GM12864 (cell line): ENCODE measurements at regions not wholly inside any gene's neighbourhood (a gene's known extent, or its start where the extent isn't known, plus 50 kb on each side); places are given as distances from the start of the nearest gene placed in this dataset.

Source experiments
- DNase-seq: peaks from one replicate; pipeline ENCODE4 v3.0.0-alpha.2; 2011; ENCODE audit warnings: low read depth
- H3K4me3 ChIP-seq: 2 replicates; pipeline ENCODE4 v1.5.1; 2011; ENCODE audit warnings: mild to moderate bottlenecking, low read depth, low read length, control low read depth
- TF ChIP-seq, protein P1 (sequence below): IDR thresholded peaks from 2 replicates; pipeline ENCODE4 v1.5.1; 2011; ENCODE audit warnings: low read depth, mild to moderate bottlenecking, moderate library complexity, low read length, control low read depth, inconsistent platforms; ENCODE audit errors: missing control alignments

DNA sequence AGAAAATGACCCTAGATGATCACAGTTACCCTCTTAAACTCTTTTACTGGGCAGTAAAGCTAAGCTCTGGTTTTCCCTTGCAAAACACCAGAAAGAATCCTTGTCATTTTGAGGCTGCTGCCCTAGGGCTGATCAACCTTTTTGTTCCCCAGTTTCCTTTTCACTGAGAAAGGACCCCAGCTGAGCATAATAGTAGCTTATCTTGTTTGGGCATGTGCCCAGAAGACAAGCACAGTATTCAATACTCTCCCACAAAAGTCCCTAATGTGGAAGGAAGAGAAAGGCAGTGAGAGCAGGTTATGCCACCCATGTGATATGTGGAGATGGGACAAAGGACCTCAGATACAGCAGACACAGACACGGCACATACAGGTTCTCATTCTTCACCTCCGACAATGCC, 332.6 kb upstream of the TMPO start:
- TF ChIP-seq, protein P1, sequence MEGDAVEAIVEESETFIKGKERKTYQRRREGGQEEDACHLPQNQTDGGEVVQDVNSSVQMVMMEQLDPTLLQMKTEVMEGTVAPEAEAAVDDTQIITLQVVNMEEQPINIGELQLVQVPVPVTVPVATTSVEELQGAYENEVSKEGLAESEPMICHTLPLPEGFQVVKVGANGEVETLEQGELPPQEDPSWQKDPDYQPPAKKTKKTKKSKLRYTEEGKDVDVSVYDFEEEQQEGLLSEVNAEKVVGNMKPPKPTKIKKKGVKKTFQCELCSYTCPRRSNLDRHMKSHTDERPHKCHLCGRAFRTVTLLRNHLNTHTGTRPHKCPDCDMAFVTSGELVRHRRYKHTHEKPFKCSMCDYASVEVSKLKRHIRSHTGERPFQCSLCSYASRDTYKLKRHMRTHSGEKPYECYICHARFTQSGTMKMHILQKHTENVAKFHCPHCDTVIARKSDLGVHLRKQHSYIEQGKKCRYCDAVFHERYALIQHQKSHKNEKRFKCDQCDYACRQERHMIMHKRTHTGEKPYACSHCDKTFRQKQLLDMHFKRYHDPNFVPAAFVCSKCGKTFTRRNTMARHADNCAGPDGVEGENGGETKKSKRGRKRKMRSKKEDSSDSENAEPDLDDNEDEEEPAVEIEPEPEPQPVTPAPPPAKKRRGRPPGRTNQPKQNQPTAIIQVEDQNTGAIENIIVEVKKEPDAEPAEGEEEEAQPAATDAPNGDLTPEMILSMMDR: no peak
- H3K4me3 ChIP-seq: no peak overlapping the region
- no peak for DNase-seq

DNA sequence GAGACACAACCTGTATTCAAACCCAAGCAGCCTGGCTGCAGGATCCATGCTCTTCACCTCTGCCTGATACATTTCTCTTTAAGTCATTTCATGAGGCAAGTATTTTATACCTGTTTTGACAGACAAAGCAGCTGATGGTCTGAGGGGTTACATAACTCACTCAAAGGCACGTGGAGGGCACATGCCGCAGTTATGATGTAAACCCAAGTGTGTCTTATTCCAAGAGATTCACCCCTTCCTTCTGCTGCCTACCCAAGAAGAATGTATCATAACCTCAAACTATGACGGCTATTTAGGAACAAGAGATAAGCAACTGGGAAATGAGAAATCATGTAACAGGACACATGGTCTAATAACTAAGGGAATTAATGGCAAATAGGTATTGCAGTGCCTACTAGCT, 329.8 kb upstream of the TMPO start:
- H3K4me3 ChIP-seq: no peak overlapping the region
- no peak for DNase-seq
- TF ChIP-seq, protein P1: no peak

DNA sequence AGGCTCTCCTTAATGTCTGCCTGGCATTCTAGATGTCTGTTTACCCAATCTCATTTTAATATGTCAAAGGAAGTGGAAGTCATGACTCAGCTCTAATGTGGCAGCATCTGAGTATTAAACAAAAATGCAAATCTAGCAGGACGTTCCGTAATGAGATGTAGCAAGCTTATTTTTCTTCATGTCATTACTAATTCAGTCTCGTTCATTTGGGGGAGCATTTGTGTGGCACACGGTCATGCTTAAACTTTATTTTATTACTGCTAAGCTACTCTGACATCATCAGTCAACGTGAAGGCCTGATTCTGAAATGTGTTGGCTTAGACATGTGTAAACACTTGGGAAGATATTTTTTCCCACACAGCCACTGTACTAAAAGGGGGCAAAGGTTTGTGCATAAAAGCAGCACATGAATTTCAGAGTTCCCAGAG, 326.7 kb upstream of the TMPO start:
- TF ChIP-seq, protein P1: no peak
- DNase-seq: no peak
- no peak overlapping the region for H3K4me3 ChIP-seq

DNA sequence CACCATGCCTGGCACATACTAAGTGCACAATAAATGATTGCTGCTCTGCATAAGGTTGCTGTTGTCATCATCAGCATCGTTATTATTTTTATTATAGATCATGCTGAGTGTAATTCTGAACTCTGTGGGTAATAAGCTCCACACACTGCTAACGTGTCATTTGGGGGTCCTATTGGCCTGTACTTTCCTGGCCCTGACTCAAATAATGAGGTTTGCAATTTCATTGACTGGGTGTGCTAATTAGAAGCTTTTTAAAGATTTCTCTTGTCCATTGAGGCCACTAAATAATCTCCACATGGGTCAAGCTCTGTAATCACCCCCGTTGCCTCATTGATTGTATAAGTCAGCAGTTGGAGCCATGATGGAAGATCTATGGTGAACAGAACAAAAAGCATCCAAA, 320.8 kb upstream of the TMPO start:
- H3K4me3 ChIP-seq: no peak overlapping the region
- TF ChIP-seq, protein P1: no peak
- DNase-seq: no peak

DNA sequence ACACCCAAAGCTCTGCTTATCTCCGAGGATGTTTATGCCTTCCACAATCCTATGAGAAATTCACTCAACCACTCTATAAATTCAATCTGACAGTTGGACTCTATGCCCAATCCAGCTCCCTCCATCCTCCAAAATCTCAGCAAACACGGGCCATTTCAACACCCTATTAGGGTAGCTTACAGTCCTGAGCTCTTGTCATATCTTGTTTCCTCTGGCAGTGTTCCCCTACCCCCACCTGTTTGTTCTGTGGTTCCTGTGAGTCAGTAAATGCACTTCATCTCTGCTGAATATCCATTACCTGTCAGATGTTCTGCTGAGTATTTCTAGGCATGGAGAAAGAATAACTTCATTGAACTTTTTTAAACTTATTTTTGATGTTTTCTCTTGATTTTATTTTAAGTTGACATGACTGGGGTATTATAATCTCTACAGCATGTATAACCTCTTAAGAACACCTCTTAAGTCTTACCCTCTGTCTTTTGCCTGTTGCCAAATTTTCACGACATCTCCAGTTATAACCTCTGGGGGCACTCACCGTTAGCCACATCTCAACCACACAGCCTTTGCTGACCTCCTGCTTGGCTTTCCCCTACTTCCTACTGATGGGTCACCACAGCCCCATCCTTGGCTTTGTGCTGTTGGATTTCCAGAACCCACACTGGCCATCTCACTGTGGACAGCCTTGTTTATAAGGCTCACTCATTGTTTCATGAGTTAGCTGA, 317.0 kb upstream of the TMPO start:
- no peak for DNase-seq
- TF ChIP-seq, protein P1: no peak
- H3K4me3 ChIP-seq: no peak overlapping the region

DNA sequence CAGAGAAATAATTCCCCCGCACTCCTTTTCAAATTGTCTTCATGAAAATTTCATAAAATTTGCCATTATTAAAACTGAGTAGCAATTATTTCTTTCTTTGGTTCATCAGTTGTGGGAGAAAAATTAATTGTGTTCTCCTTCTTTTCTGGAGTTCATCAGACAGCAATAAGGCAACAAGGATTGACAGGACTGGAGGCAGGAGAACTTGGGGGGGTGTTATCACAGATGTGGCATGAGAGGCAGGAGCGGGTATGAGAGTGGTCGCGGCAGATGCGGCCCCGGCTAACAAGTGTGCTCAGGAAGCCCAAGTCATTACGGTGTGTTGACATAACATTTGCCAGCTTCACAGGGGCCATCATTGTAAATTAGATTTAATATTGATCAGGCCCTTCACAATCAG, 306.6 kb upstream of the TMPO start:
- TF ChIP-seq, protein P1: no peak
- DNase-seq: no peak
- no peak overlapping the region for H3K4me3 ChIP-seq
